ENCODE measurements at regions not wholly inside any gene's neighbourhood (a gene's known extent, or its start where the extent isn't known, plus 50 kb on each side); places are given as distances from the start of the nearest gene placed in this dataset.
A peak's percentile ranks its signal among the peaks of the same experiment; 100 is the strongest.

DNA sequence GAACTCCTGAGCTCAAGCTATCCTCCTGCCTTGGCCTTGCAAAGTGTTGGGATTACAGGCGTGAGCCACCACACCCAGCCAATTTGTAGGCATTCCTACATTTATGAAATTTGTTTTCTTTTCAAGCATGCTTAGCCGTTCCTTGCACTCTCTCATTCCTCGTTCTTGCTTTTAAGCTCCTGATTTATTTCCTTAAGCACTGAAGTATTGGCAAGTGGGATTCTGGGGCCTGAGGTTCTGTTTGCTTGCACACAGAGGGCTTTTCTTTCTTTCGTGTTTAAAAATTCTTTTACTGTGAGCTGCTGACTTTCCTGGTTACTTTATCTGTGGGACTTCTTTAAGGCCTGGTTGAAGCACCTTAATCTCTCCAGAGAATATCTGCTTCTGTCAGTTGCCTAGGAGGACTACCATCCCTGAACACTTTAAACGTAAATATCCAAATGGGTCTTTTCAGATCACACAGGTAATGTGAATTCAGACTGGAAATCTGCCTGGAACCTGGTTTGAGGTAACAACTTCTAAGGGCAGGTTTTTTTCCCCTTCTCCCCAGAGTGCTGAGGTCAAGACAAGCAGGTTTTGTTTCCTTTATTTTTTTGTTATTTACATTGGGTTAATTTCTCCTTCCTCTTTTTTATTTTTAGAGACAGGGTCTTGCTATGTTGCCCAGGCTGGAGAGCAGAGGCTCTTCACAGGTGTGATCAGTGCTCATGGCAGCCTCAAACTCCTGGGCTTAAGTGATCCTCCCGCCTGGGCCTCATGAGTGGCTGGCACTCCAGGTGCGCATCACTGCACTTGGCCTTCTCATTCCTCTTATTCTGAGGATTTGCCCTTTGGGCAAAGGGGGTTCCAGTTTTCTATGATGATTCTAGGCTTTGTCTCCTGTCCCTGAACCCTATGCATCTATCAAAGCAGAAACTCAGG, 102.9 kb downstream of the PFKFB3 start:
- DNase-seq, result no peak

DNA sequence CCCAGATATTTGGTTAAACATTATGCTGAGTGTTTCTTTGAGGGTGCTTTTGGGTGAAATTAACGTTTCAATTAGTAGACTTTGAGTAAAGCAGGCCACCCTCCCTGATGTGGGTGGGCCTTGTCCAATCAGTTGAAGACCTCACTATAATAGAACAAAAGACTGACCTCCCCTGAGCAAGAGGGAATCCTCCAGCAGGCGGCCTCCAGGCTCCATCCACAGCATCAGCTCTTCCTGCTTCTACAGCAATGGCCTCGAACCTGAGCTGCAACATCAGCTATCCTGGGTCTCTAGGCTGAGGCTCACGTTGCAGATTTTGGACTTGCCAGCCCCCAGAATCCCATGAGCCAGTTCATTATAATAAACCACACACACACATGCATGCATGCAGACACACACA, 104.2 kb downstream of the PFKFB3 start:
- no peak for DNase-seq

GRCh38 chr10:6309816-6310215, 107.1 kb downstream of the PFKFB3 start:
- no peak for DNase-seq

GRCh38 chr10:6310977-6311376, 108.2 kb downstream of the PFKFB3 start:
- DNase-seq, result no peak

DNA sequence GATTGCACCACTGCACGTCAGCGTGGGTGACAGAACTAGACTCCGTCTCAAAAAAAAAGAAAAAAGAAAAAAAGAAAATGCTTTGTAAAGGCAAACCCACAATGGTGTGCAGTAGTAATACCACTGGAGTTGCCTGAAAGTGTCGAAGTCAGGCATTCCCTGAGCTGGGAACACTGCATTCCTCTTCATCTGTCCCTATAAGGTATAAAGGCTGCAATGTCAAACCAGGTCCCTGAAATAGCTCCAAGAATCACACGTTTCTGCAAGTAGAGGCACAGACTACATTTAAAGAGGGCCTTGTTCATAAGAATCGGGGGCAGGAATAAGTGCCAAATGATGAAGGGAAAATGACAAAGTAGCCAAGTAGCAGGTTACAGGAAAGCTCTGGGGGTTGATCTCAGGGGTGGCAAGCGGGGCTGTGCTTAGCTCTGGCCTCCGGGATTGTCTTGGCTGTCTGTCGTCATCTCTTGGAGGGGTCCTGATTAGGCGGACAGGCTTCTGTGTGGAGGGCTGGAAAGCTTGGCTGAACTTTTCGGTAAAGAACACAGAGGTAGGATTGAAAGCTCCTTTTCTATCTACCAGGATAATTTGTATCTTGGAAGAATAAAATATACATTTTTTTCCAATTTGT, 109.1 kb downstream of the PFKFB3 start:
- DNase-seq, result no peak

GRCh38 chr10:6312636-6313035, 109.9 kb downstream of the PFKFB3 start:
- DNase-seq, result no peak

- DNase-seq, result no peak
These were observed 110.6 kb downstream of the PFKFB3 start for GRCh38 chr10:6313111-6313895.

GRCh38 chr10:6314620-6315205, 112.0 kb downstream of the PFKFB3 start:
- DNase-seq, result no peak

- no peak for DNase-seq
These were observed 116.4 kb downstream of the PFKFB3 start for GRCh38 chr10:6319119-6319518.

GRCh38 chr10:6320320-6321010, 117.7 kb downstream of the PFKFB3 start:
- DNase-seq, result no peak

- no peak for DNase-seq
These were observed 119.1 kb downstream of the PFKFB3 start for GRCh38 chr10:6321880-6322279.

DNA sequence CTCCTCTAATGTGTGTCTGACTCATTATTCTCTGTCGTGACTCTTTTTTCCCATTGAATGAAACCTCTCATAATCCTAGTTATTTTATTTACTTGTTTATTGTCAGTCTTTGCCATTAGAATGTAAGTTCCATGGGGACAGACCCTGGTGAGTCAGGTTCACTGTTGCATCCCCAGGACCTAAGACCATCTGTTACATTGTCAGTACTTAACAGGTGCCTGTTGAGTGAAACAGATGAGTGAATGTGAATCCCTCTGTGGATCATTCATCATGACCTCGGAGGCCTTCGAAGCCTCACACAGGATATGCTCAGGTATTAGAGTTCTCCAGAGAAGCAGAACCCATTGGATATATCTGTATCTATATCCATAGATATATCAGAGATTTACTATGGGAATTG, 120.1 kb downstream of the PFKFB3 start:
- no peak for DNase-seq

GRCh38 chr10:6327961-6328698, 125.4 kb downstream of the PFKFB3 start:
- DNase-seq, result no peak

GRCh38 chr10:6328699-6329423, 126.1 kb downstream of the PFKFB3 start:
- DNase-seq, result peak; percentile 45

DNA sequence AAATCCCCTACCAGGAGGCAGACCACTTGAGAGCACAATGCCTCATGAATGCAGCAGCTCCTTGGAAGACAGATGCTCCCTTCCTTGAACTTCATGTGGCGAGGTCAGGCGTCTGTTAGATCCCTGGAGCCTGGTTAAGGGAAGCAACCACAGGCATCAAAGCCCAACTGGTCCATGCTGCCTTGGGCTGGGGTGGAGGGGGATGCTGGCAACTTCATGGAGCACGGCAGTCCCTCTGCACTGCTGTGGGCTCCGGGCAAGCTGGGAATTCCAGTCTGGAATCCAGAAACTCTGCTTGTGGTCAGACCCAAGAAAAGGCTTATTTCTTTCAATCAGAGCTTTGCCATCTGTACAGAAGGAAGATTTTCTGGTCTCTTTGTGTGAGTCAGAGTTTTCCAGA, 130.4 kb downstream of the PFKFB3 start:
- DNase-seq, result no peak

GRCh38 chr10:6333973-6334372, 131.2 kb downstream of the PFKFB3 start:
- no peak for DNase-seq

- no peak for DNase-seq
These were observed 133.3 kb downstream of the PFKFB3 start for GRCh38 chr10:6336016-6336415.

- DNase-seq, result no peak
These were observed 134.7 kb downstream of the PFKFB3 start for GRCh38 chr10:6337382-6337781.

GRCh38 chr10:6338361-6338760, 135.6 kb downstream of the PFKFB3 start:
- DNase-seq, result no peak

DNA sequence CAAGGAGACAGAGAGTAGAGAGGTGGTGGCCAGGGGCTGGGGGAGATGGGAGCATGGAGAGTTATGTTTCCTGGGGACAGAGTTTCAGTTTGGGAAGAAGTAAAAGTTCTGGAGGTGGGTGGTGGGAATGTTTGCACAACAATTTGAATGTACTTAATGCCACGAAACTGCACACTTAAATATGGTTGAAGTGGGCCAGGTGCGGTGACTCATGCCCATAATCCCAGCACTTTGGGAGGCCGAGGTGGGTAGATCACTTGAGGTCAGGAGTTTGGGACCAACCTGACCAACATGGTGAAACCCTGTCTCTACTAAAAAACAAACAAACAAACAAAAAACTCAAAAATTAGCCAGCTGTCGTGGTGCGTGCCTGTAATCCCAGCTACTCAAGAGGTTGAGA, 137.2 kb downstream of the PFKFB3 start:
- DNase-seq, result no peak
